GM11168 (cell line): ENCODE measurements at regions not wholly inside any gene's neighbourhood (a gene's known extent, or its start where the extent isn't known, plus 50 kb on each side); places are given as distances from the start of the nearest gene placed in this dataset.

ENCODE experiments used
- in situ Hi-C: fragments of 300-500 bp; cut with MboI; formaldehyde crosslinking; loops from one replicate; pipeline ENCODE4 v1.12.0; 2022; ENCODE audit warnings: low sequenced_read_pairs; ENCODE audit not compliant: unreplicated experiment

DNA sequence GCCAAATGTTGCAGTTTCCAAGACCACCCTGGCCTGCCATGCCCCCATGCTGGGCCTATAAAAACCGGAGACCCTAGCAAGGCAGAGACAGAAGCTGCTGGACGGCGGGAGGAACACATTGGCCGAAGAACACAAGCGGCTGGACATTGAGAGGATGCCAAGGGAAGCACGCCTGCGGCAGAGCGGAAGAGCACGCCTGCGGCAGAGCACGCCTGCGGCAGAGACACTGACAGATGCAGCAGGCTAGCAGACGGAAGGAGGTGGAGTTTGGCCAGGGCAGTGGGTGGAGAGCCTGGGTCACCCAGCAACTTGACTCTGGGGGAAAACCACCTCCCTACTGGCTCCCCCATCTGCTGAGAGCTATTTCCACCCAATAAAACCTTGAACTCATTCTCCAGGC is 322.3 kb upstream of the TBL1XR1 start:
- in situ Hi-C loops = no loop called here

DNA sequence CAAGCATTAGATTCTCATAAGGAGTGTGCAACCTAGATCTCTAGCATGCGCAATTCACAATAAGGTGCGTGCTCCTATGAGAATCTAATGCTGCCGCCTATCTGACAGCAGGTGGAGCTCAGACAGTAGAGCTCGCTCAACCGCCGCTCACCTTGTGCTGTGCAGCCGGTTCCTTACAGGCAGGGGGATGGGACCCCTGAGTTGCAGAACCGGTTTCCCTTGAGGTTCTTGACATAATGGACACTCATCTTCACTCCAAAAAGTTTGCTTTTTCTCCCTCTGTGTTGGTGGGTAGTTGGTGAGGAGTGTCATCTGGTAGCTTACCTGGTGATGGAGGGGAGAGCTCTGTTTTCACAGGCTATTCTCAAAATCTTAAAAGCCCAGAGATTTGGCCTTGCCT is 324.0 kb upstream of the TBL1XR1 start:
- in situ Hi-C loops = no loop called here

DNA sequence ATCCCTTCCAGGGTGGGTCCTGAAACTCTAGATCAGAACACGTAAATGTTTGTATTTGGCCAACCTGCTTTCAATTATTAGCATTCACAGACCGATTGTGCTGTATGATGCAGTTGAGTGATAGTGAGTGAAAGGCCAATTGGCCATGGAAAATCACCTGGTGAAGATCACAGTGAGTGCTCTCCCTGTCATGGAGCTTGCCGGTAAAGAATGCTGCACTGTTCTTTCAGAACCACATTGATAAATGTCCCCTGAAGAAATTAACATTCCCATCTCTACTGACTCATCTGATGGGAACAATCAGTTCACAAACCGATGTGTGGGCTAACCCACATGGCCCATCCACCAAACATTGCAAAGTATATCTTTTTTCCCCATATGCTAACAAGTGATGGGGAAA is 324.8 kb upstream of the TBL1XR1 start:
- in situ Hi-C loops = no loop called here

DNA sequence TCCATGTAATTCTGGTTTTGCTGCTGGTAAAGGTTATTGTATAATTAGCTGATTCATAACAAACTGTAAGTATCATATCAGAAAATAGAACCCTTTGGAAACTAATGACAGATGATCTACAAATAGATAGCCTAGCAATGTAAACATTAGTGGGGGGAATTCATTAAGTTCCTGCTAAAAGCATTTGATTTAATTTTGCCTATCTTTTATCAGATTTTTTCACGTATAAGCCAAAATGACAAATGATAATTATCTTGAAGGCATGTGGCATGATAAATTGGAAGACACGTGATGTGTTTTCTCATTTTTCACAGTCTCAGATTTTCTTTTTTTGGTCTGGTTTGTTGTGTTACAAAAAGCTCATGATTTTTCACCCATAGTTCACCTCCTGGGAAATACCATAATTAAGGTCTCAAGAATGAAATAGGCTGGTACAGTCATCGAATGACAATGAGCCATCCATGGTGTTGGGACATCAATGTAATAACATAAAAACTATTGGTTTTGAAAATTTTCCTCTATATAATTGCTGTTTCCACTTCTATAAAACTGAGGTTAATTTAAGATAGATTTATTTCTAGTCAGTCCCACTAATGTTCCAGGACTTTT is 325.9 kb upstream of the TBL1XR1 start:
- in situ Hi-C loops = no loop called here

DNA sequence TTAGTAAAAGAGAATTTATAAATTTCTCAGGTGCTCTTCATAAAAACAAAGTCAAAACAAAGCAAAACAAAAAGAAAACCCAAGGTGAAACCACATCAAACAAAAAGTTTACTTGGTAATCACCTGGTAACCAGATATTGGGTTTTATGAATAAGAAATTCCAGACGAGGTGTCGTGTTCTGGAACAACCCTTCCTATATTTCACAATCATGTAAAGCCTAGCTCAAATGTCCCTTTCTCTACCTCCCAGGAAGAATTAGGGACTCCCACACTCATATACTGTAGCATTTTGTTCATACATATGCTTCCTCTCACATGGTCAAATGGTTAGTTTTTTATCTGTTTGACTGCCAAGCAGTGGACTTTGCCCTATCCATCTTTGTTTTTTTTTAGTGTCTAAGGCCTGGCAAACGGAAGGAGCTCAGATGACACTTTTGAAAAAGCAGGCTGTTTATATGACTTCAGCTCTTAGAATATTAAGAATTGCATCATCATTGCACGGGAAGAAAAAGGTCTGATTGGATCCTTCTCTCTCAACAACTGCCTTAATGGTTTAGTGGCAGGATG is 326.7 kb upstream of the TBL1XR1 start:
- in situ Hi-C loops = no loop called here

DNA sequence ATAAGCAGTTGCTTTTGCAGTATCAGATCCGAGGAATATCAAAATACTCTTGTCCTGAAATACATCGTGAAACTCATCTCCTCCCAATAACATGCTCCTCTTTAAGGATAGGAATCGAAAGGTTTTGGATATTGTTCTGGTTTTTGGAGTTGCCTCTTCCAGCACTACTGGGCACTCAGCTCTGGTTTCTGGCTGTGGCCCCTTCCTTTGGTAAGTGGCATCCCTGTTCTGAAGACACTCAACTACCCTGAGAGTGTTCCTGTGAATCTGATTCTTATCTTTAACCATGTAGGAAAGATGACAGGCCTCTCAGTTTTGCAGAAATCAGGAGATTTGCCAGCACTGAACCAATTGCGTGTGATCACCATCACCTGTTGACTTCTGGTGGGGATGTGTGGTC is 327.5 kb upstream of the TBL1XR1 start:
- in situ Hi-C loops = no loop called here

DNA sequence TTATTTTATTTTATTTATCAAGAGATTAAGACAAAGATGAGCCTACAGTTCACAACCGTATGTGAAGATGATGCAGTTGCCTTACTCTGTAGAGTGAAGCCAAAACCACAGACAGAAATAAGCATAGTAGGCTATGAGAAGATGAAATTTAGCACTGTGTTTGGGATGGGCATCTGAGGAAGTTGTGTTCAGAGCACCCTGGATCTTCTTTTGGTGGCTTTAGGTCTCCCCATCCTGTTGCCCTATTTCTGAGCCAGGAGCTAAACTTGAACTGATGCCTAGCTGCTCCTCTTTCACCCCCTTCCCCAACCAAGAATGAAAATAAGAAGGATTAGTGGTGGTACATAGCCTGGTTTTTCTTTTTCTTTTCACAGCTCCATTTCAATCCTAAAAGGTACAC is 328.1 kb upstream of the TBL1XR1 start:
- in situ Hi-C loops = no loop called here

DNA sequence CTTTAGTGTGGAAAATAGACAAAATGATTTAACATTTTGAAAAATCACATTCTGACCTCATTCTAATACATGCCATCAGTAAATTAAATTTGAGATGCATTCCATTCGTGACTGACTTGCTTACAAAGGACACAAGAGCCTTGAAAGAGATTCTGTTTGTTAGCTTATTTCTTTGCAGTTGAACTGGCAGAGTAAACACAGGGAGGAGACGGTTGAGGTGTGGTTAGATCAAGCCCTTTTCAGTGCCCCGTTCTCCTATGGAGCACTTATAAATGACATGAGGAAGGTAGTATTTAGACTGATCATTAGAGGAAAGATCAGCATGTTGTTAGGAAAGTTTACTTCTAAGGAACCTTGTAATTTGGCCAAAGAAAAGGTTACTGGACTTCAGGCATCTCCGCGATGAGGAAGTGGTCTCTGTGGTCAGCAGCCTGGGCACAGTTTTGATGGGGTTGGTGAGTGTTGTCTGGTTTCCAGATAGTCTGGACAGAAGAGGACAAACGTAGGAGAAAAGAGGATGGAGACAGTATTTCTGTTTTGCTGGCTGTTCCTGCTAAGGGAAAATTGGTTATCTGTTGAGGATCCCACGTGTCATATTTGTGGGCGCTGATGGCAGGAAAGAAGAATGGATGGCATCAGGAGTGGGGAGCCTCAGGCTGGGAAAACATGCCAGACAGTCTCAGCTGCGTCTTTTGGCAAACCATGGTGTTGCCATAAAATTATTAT is 328.9 kb upstream of the TBL1XR1 start:
- in situ Hi-C loops = no loop called here

DNA sequence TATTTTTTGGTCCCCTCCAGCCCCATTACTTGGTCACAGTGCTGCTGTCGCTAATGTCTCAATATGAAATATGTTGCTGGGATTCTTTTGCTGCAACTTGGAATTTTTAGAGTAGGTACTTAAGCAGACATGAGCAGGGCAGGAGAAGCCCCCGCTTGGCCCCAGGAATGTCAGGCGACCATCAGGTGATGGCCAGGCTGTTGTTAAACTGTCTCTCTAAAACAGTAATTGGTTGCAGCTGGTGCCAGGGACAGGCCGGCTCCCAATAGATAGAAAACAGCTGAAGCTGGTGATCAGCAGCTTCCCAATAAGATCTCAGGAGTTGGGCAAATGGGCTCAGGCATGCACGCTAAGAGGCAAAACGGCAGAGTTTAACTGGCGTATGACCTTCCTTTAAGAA is 329.9 kb upstream of the TBL1XR1 start:
- in situ Hi-C loops = no loop called here

DNA sequence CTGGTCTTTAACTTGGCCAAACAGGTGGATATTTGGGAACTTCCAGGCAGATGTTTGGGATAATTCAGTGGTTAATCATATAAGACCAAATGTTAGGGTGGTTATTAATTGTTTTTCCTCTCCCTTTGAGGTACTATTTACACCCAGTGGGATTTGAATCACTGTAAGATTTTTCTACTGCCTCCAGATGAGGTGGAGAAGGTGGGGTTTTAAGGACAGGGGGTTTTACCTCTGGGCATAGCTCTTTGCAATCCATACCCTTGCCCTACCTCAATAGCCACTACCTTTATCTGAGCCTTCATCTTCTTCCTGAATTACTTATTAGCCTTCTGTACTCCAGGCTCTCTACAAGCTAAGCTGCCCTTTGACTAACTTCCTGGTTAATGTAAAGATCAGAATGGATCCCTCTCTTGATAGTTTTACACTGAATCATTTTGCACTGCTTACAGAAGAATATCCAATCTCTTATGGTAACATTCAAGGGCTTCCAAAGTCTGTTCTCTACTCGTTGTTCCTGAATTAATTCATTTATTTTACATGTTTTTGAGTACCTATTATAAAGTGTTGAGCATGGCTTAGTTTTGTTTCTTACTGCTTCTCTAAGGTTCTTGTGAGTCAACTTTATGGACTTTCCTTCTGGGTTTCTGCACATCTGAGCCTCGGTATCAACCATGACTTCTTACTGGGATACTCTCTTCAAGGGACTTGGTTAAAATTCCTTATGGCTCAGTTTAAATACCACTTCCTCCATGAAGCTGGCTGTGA is 331.2 kb upstream of the TBL1XR1 start:
- in situ Hi-C loops = no loop called here

DNA sequence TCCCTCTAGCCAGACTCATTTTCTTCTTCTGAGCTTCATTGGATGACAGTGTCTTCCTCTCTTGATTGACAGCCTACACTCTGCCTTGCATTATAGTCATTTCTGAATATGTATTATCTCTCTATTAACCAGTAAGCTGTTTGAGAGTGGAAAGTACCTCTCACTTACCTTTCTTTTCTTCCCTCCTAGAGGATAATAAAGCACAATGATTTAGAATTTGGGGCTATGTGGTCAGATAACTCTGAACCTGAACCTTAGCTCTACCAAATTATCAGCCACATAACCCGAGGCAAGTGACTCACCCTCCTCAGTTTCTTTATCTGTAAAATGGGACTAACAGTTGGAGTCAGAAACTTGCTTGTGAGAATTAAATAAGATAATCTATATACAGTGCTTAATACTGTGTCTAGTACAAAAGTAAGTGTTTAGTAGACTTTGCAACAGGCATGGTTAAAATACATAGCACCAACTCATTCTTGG is 331.8 kb upstream of the TBL1XR1 start:
- in situ Hi-C loops = no loop called here

DNA sequence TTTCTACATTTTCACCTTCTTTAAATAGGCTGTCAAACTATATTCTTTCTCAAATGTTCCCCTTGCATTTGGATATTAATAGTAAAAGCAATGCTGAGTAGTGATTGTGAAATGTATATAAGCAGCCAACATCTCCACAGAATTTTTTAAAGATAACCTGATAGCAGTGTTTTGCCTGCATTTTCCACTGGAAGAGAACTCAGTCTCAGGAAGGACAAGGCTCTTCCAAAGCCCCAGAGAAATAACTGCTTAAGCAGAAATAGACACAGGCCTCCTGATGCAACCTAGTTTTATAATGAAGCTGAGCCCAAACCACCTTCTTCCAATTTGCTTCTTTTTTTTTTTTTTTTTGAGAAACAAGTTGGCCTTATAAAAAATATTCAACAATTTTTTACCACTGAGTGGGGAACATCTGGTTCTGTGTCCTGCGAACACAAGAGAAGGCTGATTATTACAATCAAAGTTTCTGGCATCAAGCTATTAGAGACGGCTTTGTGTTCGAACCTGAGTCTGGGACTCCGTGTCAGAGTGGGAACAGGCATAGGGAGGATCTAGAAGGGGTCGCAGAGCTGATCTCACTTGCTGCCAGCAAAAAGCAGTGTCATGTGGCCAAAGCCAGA is 332.5 kb upstream of the TBL1XR1 start:
- in situ Hi-C loops = no loop called here

DNA sequence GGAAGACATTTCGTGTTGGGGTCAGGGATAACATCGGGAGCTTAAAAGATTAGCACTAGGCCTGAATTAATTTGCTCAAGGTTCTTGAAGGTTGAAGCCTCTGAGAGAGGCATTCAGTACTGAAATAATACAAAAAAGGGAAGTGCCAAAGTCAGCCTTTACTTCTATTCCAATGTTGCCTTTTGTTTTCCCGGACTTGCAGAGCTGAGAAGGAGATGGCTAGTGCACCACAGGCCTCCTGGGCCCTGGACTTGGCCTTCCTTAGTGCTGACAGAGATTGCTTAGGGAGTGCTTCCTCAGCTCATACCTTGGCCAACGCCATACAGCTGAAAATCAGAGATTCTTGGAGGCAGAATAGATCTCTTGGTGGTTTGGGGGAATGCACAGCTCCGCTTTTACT is 333.6 kb upstream of the TBL1XR1 start:
- in situ Hi-C loops = no loop called here

DNA sequence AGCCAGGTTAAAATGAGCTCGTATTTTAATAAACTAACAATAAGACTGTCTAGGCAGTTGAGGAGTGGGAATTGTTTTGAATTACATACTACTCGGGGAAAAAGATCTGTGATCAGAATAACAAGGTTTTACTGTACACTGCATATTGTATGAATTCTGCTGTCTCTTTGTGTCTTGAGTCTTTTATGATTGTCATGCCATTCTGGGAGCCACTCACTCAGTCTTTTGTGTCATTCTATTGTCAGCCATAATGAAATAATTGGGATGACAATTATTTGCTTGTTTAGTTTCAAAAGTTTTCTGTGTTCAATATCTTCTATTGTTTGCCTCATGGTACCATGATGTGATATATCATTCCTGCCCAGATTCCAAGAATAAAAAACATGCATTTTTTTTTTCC is 339.6 kb upstream of the TBL1XR1 start:
- in situ Hi-C loops = no loop called here

DNA sequence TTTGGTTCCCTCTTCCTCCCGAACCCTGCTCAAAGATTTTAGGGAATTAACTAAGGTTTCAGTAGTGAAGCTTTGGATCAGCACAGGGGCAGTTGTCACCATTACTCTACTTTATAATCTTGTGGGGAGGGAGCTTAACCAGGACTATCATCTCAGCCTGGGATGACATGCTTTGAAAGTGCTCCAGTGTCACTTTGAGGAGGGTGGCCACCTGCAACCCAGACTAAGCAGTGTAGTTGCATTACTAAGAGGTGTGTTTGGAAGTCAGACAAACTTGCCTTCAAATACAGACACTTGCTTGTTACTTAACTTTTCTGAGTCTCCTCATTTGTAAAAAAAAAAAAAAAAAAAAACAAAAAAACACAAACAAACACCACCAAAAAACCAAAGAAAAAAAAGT is 340.3 kb upstream of the TBL1XR1 start:
- in situ Hi-C loops = no loop called here

DNA sequence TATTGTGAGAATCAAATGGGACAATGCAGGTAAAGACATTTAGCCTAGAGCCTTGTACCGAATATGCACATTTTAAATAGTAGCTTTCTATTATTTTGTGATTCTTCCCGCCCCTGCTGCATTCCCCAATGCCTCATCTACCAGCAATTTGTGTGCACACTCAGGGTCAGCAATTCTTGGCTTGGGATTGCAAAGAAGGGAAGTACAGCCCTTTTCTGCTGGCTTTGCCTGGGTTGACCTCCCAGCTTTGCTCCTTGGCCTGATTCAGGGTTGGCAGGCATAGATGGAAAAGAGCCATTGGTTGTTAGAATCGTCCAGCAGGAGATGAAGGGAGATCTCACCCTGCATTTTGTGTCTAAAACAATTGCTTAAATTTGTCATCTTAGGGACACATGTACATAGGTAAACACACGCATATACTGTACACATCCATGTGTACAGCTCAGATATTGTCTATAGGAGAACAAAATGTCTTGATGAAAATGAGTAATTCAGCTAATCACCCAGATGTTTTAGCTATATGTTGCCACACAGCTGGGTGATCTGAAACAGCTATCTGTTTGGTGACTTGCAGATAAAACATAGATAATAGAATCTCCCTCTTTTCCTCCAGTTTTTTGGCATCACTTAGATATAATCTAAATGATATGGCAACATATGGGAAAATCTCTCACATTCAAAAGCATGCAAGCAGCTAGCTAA is 340.9 kb upstream of the TBL1XR1 start:
- in situ Hi-C loops = no loop called here

DNA sequence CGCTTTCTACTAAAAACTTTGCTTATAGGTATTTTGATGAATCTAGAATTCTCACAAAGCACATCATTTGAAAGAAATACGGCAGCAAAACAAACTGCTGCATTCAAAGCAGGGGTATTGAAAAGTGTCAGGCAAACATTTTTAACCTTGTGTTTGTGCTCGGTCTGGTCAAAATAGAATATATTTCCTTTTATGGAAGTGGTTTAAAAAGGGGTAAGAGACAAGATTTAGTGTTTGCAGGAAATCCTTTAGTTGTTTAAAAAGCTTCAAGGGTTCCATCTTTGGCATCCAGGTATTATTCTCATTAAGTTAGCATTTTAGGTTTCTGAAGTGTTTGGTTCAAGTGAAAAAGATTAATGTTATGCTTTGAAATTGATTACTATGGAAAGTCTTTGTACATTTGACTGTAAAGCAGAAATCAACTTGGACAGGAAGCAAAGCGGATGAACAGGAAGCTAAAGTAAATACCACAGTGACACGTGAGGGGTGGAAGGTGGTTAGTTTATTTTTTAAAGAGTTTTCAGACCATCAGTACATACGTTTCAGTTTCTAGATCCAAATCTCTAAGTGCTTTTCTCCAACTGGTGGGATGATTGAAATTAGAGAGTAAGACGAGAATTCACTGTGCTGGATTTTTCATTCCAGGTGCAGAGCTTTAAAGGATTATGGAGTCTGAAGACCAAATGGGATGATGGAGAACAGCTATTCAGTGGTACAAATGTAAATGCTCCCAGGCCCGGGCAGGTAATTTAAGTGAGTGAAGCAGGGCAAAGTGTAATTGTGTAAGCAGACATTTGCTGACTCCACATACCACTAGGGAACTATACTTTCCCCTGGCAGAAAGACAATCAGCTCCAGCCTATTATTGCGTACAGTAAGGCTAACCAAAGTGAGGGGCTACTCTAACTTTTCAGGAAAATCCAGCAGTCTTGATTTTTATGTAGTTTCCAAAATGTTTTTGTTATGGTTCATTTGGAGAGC is 341.8 kb upstream of the TBL1XR1 start:
- in situ Hi-C loops = no loop called here

DNA sequence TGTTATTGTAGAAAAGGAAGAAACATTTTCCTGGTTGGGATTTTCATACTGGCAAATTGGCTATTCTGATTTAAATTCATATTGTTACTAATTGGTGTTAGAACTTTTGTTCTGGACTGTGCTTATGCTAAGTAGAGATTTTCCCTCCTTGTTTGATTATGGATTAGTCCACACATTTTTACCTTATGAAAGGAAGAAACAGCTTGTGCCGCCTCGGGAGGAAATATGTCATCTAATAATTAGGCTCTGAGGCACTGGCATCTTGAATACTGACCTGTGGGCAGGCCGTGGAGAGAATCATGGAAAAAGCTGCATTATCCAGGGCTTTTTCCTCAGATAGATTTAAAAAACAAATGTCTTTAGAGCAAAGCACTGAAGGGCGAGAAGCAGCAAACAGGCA is 344.3 kb upstream of the TBL1XR1 start:
- in situ Hi-C loops = no loop called here

DNA sequence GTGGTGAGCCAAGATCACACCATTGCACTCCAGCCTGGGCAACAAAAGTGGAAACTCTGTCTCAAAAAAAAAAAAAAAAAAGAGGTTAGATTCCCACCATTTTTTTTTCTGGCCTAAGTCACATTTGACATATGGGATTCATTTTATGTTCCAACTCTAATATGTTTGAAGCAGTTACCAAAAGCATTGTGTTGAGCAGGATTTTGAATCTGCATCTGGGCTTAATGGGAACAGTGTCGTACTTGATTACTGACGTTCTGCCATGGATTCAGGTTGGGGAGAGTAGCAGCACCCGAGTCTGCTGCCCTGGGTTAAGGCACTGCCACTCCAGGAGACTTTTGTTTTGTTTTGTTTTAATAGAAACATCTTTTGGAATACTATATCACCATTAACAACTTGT is 348.7 kb upstream of the TBL1XR1 start:
- in situ Hi-C loops = no loop called here
